PC-9 (cell line): ENCODE measurements at regions not wholly inside any gene's neighbourhood (a gene's known extent, or its start where the extent isn't known, plus 50 kb on each side); places are given as distances from the start of the nearest gene placed in this dataset.

Experiments
- CTCF ChIP-seq: fragments of 200-600 bp; sonication (generic); conservative IDR thresholded peaks from 2 replicates; pipeline ENCODE4 v1.6.1; 2017; ENCODE audit warnings: mixed run types, antibody characterized with exemption, mild to moderate bottlenecking, moderate library complexity
- EZH2 ChIP-seq: fragments of 200-600 bp; sonication (generic); IDR thresholded peaks from 2 replicates; pipeline ENCODE4 v1.8.0; 2017; ENCODE audit warnings: antibody characterized with exemption, low read depth

- TF ChIP-seq CTCF (no peak), EZH2 (no peak)
These were observed 76.6 kb upstream of the NR4A3 start for GRCh38 chr9:99745085-99745484.
